Urinary bladder (tissue), 3 donors: ENCODE measurements at regions not wholly inside any gene's neighbourhood (a gene's known extent, or its start where the extent isn't known, plus 50 kb on each side); places are given as distances from the start of the nearest gene placed in this dataset.
A peak's percentile ranks its signal among the peaks of the same experiment; 100 is the strongest.
"Not testable (repeated sequence)": the region's sequence is repeated elsewhere in the genome, so short reads cannot be mapped to it uniquely, and the experiment has no call there.

Experiments used
- DNase-seq: peaks from one replicate; pipeline ENCODE4 v3.0.0-alpha.2; 2015; ENCODE audit errors: extremely low spot score
- H3K27ac ChIP-seq: one replicate; pipeline ENCODE4 v1.5.1; 2013; ENCODE audit warnings: low read depth, mild to moderate bottlenecking, moderate library complexity
- H3K36me3 ChIP-seq: one replicate; pipeline ENCODE4 v1.6.1; 2013; ENCODE audit warnings: mild to moderate bottlenecking, moderate library complexity; ENCODE audit not compliant: insufficient read depth
- H3K4me1 ChIP-seq: one replicate; pipeline ENCODE4 v1.6.1; 2013; ENCODE audit warnings: mild to moderate bottlenecking, moderate library complexity; ENCODE audit not compliant: insufficient read depth
- H3K4me3 ChIP-seq: one replicate; pipeline ENCODE4 v1.5.1; 2013; ENCODE audit warnings: low read depth, low read length
- WGBS: extraction: QIAGEN DNeasy Blood & Tissue Kit; methylation state at CpG from one replicate; pipeline ENCODE4 v1.1.7; 2013; 5-methylcytosine and 5-hydroxymethylcytosine counted together
- donor health status: healthy with polysubstance abuse.
- donor health status: healthy.

DNA sequence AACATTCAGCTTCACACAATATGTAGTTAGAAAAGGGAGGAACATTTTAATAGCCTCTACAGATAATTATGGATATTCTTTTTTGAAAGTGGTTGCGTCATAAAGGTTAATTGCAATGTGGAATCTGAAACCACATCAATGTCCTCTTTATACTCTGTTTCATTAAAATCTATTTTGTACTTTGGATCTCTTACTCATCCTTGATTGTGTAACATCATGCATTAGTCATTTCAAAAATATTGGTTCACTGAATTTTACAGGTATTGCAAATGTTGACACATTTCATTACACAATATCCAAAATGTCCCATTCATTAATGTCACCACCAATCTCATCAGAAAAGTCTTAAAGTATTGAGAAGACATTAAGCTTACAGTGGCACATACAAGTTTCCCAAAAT is 62.7 kb upstream of the USP9X start:
- H3K4me3 ChIP-seq = no peak overlapping the region
- no peaks in the 10 kb centered on the region for H3K4me1 ChIP-seq
- 88% methylated on average over 1 of the region's 1 CpG for WGBS
- H3K27ac ChIP-seq = no peak overlapping the region
- DNase-seq = no peak
- H3K36me3 ChIP-seq = no peaks in the 10 kb centered on the region

DNA sequence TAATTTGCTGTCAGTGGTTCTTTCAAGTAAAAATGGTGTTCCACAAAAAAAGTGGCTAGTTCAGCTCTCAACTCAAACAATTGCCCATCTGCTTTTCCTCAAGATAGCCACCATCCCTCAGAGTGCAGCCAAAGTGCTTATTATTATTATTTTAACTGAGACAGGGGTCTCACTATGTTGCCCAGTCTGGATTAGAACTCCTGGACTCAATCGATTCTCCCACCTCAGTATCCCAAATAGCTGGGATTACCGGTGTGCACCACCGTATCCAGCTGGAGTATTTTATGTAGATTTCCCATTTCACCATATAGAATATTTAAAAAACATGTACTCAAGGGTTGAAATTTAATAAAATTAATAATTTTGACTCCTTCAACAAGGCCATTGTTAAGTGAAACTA is 62.1 kb upstream of the USP9X start:
- H3K4me1 ChIP-seq = no peaks in the 10 kb centered on the region
- no peaks in the 10 kb centered on the region for H3K36me3 ChIP-seq
- WGBS = 95% methylated on average over 3 of the region's 3 CpGs
- no peak overlapping the region for H3K4me3 ChIP-seq
- H3K27ac ChIP-seq = no peak overlapping the region
- DNase-seq = no peak

DNA sequence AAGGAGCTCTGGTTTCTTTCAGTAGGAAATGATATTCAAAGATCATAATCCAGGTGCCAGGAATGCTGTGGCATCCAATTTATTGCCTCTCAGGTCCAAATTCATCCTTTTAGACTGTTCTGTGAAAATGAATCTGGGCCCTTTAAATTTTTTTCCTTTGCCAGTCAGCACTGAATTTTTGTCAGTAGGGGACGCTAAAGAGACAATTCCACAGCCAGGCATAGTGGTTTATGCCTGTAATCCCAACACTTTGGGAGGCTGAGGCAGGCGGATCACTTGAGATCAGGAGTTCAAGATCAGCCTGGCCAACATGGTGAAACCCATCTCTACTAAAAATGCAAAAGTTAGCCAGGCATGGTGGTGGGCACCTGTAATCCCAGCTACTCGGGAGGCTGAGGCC is 60.9 kb upstream of the USP9X start:
- H3K27ac ChIP-seq, H3K4me1 ChIP-seq, H3K4me3 ChIP-seq, DNase-seq, H3K36me3 ChIP-seq: not testable (repeated sequence)
- WGBS = 71% methylated on average over 3 of the region's 3 CpGs

DNA sequence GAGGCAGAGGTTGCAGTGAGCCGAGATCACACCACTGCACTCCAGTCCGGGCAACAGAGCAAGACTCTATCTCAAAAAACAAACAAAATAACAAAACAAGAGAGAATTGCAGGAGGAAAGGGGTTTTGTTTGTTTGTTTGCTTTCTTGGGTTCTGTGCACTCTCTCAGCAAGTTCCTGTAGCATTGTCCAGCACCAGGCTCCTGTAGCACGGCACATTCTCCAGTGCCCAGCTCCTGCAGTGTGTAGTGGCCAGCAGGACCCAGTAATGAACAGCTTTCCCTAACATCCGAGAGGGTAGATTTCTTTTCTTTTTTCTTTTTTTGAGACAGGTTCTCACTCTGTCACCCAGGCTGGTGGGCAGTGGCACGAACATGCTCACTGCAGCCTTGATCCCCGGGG is 60.5 kb upstream of the USP9X start:
- DNase-seq = no peak
- Histone ChIP-seq H3K4me1 (no peaks in the 10 kb centered on the region), H3K4me3 (no peak overlapping the region), H3K27ac (no peak overlapping the region), H3K36me3 (no peaks in the 10 kb centered on the region)
- WGBS = 92% methylated on average over 6 of the region's 6 CpGs

DNA sequence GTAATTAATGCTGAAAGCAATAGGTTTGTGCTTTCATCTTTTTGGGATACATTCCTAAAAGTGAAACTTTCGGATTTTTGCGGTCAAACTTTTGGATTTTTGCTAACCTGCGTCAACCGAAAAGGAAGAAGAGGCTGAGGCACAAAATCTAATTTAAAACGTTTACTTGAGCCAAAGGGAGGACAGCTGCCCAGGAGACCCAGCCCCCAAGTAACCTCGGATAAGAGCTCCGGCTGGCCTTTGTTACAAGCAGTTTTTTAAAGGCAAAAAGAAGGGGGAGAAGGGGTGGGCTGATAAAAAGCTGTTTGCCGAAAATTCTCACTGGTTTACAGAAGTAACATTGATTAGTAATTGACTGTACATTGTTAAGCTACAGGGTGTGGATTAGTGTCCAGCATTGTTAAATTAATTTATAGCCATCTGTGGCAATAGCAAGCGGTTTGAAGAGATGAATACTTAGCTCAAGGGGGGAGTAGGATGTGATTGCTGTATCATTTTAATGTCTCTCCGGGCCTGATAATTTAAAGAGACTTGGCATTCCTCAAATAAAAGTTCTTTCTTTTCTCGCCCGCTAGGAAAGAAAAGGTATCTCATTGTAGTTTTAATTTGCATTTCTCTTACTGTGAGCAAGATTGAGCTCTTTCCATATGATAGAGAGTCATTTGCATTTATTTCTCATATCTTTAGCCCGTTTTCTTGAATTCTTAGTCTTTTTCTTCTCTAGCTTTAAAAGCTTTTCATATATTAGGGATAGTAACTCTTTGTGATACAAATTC is 59.1 kb upstream of the USP9X start:
- WGBS = 26% methylated on average over 13 of the region's 13 CpGs
- peak overlapping the region; percentile 5 for H3K27ac ChIP-seq
- DNase-seq = no peak
- no peaks in the 10 kb centered on the region for H3K4me1 ChIP-seq
- no peaks in the 10 kb centered on the region for H3K36me3 ChIP-seq
- H3K4me3 ChIP-seq = no peak overlapping the region

DNA sequence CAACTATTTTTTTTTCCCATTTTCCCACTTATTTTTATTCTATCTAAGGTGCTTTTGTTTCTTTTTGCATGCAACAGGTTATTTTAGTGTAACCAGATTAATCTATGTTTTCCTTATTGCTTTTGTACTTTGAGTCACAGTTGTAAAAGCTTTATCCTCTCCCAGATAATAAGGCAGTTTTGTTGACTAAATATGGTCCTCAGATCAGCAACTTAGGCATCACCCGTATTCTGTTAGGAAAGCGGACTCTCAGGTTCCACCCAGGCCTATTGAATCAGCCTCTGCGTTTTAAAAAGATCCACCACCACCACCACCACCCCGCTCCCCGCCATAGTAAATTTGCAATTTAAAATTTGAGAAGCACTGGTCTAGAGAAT is 58.6 kb upstream of the USP9X start:
- H3K27ac ChIP-seq = no peak overlapping the region
- no peaks in the 10 kb centered on the region for H3K36me3 ChIP-seq
- H3K4me3 ChIP-seq = no peak overlapping the region
- DNase-seq = no peak
- WGBS = 35% methylated on average over 5 of the region's 5 CpGs
- H3K4me1 ChIP-seq = no peaks in the 10 kb centered on the region

DNA sequence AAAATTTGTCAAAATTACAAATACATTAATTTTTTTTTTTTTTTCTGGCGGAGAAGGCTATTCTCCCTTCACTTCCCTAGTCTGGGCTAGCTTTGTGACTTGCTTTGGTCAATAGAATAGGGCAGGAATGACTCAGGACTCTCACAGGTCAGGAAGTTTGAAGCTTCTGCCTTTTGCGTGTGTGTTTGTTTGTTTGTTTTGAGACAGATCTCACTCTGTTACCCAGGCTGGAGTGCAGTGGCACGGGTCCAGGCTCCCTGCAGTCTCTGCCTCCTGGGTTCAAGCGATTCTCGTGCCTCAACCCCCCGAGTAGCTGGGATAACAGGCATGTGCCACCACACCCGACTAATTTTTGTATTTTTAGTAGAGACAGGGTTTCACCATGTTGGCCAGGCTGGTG is 55.9 kb upstream of the USP9X start:
- DNase-seq = no peak
- no peak overlapping the region for H3K27ac ChIP-seq
- H3K4me1 ChIP-seq = no peaks in the 10 kb centered on the region
- WGBS = 68% methylated on average over 7 of the region's 7 CpGs
- no peak overlapping the region for H3K4me3 ChIP-seq
- no peaks in the 10 kb centered on the region for H3K36me3 ChIP-seq

DNA sequence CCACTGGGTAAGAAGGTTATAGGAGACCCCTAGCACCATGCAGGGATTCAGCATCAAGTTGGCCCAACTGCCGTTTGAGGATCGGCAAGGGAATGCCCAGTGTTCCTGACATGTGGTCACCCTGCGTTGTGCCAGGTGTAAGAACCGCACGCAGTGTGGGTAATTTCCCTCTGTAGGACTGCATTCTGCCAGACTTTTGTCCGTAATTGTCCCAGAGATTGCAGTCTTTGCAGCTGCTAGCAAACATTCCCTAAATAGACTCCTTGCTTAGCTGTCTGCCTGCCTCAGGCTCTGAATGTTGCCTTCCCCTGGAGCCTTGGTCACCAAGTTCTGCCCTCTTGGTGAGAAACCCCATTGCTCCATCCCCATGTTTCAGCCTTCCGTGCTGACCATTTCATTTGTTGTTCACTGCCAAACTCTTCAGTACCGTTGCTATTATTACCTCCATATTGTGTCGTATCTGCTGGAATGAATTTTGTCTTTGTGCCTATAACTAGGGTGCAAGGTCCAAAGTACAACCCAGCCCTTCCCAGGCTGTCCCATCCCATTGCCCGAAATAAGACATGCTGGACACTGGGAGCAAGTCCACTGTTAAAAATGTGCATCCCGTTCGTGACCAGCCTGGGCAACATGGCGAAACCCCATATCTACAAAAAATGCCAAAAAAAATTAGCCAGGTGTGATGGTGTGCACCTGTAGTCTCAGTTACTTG is 53.8 kb upstream of the USP9X start:
- 95% methylated on average over 13 of the region's 13 CpGs for WGBS
- Histone ChIP-seq H3K4me1 (no peaks in the 10 kb centered on the region), H3K36me3 (no peaks in the 10 kb centered on the region), H3K27ac (no peak overlapping the region), H3K4me3 (no peak overlapping the region)
- no peak for DNase-seq

DNA sequence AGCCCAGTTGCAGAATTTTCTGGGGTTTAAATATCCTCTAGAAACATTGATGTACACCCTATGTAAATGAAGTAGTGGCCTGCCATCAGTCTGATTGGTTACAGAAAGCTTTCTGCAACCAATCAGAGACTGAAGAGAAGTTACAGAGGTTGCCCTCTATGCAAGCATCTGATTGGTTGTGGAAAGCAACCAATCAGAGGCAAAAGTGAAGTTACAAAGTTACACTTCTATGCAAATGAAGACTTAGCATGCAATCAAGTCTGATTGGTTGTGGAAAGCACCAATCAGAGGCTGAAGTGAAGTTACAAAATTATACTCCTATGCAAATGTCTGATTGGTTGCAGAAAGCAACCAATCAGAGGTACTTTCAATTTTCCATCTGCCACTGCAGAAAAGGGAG is 51.9 kb upstream of the USP9X start:
- Histone ChIP-seq H3K36me3 (no peaks in the 10 kb centered on the region), H3K27ac (no peak overlapping the region), H3K4me3 (no peak overlapping the region), H3K4me1 (no peaks in the 10 kb centered on the region)
- DNase-seq = no peak

DNA sequence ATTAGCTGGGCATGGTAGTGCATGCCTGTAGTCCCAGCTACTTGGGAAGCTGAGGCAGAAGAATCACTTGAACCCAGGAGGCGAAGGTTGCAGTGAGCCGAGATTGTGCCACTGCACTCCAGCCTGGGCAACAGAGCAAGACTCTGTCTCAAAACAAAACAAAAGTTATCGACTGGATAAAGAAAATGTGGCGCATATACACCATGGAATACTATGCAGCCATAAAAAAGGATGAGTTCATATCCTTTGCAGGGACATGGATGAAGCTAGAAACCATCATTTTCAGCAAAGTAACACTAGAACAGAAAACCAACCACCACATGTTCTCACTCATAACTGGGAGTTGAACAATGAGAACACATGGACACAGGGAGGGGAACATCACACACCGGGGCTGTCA is 50.3 kb upstream of the USP9X start:
- DNase-seq, H3K36me3 ChIP-seq: not testable (repeated sequence)
- WGBS = over 99% methylated on average over 5 of the region's 5 CpGs

More for the DNA sequence above, 50.3 kb upstream of the USP9X start:
- H3K4me3 ChIP-seq, H3K4me1 ChIP-seq, H3K27ac ChIP-seq: not testable (repeated sequence)
